Smooth muscle cell (in vitro differentiated cells): ENCODE measurements at regions not wholly inside any gene's neighbourhood (a gene's known extent, or its start where the extent isn't known, plus 50 kb on each side); places are given as distances from the start of the nearest gene placed in this dataset.

Experiments
- DNase-seq: peaks from one replicate; lab custom pipeline; 2025; ENCODE audit not compliant: unreplicated experiment; lab: John Stamatoyannopoulos, UW
- H2AFZ ChIP-seq: fragments of 200-600 bp; sonication (generic); 2 replicates; pipeline ENCODE4 v1.6.0; 2016; ENCODE audit warnings: antibody characterized with exemption, low read depth, mild to moderate bottlenecking
- H3F3A ChIP-seq: fragments of 200-600 bp; sonication (generic); 2 replicates; pipeline ENCODE4 v1.6.0; 2017; ENCODE audit warnings: antibody characterized with exemption, low read depth
- H3K27ac ChIP-seq: fragments of 200-600 bp; sonication (generic); 2 replicates; pipeline ENCODE4 v1.5.1; 2016; ENCODE audit warnings: low read depth, mild to moderate bottlenecking
- H3K27me3 ChIP-seq: fragments of 200-600 bp; sonication (generic); 2 replicates; pipeline ENCODE4 v1.6.1; 2016; ENCODE audit warnings: low read depth, mild to moderate bottlenecking
- H3K36me3 ChIP-seq: fragments of 200-600 bp; sonication (generic); 2 replicates; pipeline ENCODE4 v1.5.1; 2016; ENCODE audit warnings: low read depth
- H3K4me1 ChIP-seq: fragments of 200-600 bp; sonication (generic); 2 replicates; pipeline ENCODE4 v1.5.1; 2016; ENCODE audit warnings: low read depth
- H3K4me2 ChIP-seq: fragments of 200-600 bp; sonication (generic); 2 replicates; pipeline ENCODE4 v1.6.0; 2016; ENCODE audit warnings: mild to moderate bottlenecking
- H3K4me3 ChIP-seq: fragments of 200-600 bp; sonication (generic); 2 replicates; pipeline ENCODE4 v1.5.1; 2016; ENCODE audit warnings: mild to moderate bottlenecking
- H3K79me2 ChIP-seq: fragments of 200-600 bp; sonication (generic); 2 replicates; pipeline ENCODE4 v1.6.0; 2016; ENCODE audit warnings: low read depth, mild to moderate bottlenecking
- H3K9ac ChIP-seq: fragments of 200-600 bp; sonication (generic); 2 replicates; pipeline ENCODE4 v1.6.0; 2016; ENCODE audit warnings: low read depth
- H3K9me3 ChIP-seq: fragments of 200-600 bp; sonication (generic); replicated peaks from 2 replicates; pipeline ENCODE4 v1.5.1; 2016; ENCODE audit warnings: low read depth
- H4K20me1 ChIP-seq: fragments of 200-600 bp; sonication (generic); 2 replicates; pipeline ENCODE4 v1.6.0; 2016; ENCODE audit warnings: low read depth
- CTCF ChIP-seq: fragments of 200-600 bp; sonication (generic); IDR thresholded peaks from 2 replicates; pipeline ENCODE4 v1.5.1; 2017; ENCODE audit warnings: borderline replicate concordance, mild to moderate bottlenecking, antibody characterized with exemption; ENCODE audit not compliant: insufficient read depth, poor library complexity, severe bottlenecking
- WGBS: methylation state at CpG from one replicate; pipeline ENCODE4 v1.1.7; 2016; ENCODE audit warnings: low lambda C conversion rate; 5-methylcytosine and 5-hydroxymethylcytosine counted together

GRCh38 chr1:193706766-193707165, 520.4 kb upstream of the B3GALT2 start:
- DNase-seq = no peak
- no peaks in the 10 kb centered on the region for H3K9me3 ChIP-seq
- no peak overlapping the region for H3K4me3 ChIP-seq
- H2AFZ ChIP-seq = no peak overlapping the region
- no peaks in the 10 kb centered on the region for H3K27me3 ChIP-seq
- no peaks in the 10 kb centered on the region for H3F3A ChIP-seq
- H3K79me2 ChIP-seq = no peaks in the 10 kb centered on the region
- no peaks in the 10 kb centered on the region for H3K36me3 ChIP-seq
- no peak for TF ChIP-seq CTCF
- no peak overlapping the region for H3K27ac ChIP-seq
- no peak overlapping the region for H3K9ac ChIP-seq
- H3K4me2 ChIP-seq = no peak overlapping the region
- no peaks in the 10 kb centered on the region for H3K4me1 ChIP-seq
- no peaks in the 10 kb centered on the region for H4K20me1 ChIP-seq

- no peaks in the 10 kb centered on the region for H3K36me3 ChIP-seq
- H3K4me3 ChIP-seq = no peak overlapping the region
- no peaks in the 10 kb centered on the region for H3K4me1 ChIP-seq
- H3K79me2 ChIP-seq = no peaks in the 10 kb centered on the region
- no peaks in the 10 kb centered on the region for H3K27me3 ChIP-seq
- no peak overlapping the region for H3K9ac ChIP-seq
- H3F3A ChIP-seq = no peaks in the 10 kb centered on the region
- no peaks in the 10 kb centered on the region for H4K20me1 ChIP-seq
- WGBS = 85% methylated on average over 5 of the region's 5 CpGs
- TF ChIP-seq CTCF = no peak
- no peaks in the 10 kb centered on the region for H3K9me3 ChIP-seq
- DNase-seq = no peak
- no peak overlapping the region for H2AFZ ChIP-seq
- no peak overlapping the region for H3K27ac ChIP-seq
- no peak overlapping the region for H3K4me2 ChIP-seq
Measured at GRCh38 chr1:193705554-193705981, 519.2 kb upstream of the B3GALT2 start.

GRCh38 chr1:193703655-193704054, 517.2 kb upstream of the B3GALT2 start:
- Histone ChIP-seq H3K4me3 (no peak overlapping the region), H2AFZ (no peak overlapping the region), H3K4me1 (no peaks in the 10 kb centered on the region), H4K20me1 (no peaks in the 10 kb centered on the region), H3K9ac (no peak overlapping the region), H3K27ac (no peak overlapping the region), H3K9me3 (no peaks in the 10 kb centered on the region), H3F3A (no peaks in the 10 kb centered on the region), H3K79me2 (no peaks in the 10 kb centered on the region), H3K36me3 (no peaks in the 10 kb centered on the region), H3K27me3 (no peaks in the 10 kb centered on the region), H3K4me2 (no peak overlapping the region)
- TF ChIP-seq CTCF = no peak
- 93% methylated on average over 1 of the region's 1 CpG for WGBS
- DNase-seq = no peak

GRCh38 chr1:193703121-193703520, 516.7 kb upstream of the B3GALT2 start:
- Histone ChIP-seq H2AFZ (no peak overlapping the region), H3F3A (no peaks in the 10 kb centered on the region), H3K4me1 (no peaks in the 10 kb centered on the region), H3K36me3 (no peaks in the 10 kb centered on the region), H4K20me1 (no peaks in the 10 kb centered on the region), H3K9ac (no peak overlapping the region), H3K27ac (no peak overlapping the region), H3K9me3 (no peaks in the 10 kb centered on the region), H3K27me3 (no peaks in the 10 kb centered on the region), H3K79me2 (no peaks in the 10 kb centered on the region), H3K4me2 (no peak overlapping the region), H3K4me3 (no peak overlapping the region)
- no peak for TF ChIP-seq CTCF
- DNase-seq = no peak
